HPDE6-E6E7 (cell line): ENCODE measurements at regions not wholly inside any gene's neighbourhood (a gene's known extent, or its start where the extent isn't known, plus 50 kb on each side); places are given as distances from the start of the nearest gene placed in this dataset.

Experiments used
- DNase-seq: peaks from one replicate; pipeline ENCODE4 v3.0.0; 2011; ENCODE audit warnings: missing footprints; ENCODE audit errors: extremely low spot score

GRCh38 chr1:8203056-8203455 is 114.9 kb upstream of the SLC45A1 start:
- no peak for DNase-seq

- DNase-seq = peak; percentile 54
Observed at GRCh38 chr1:8202182-8202905, 115.6 kb upstream of the SLC45A1 start.

GRCh38 chr1:8201331-8201861 is 116.5 kb upstream of the SLC45A1 start:
- DNase-seq = no peak

GRCh38 chr1:8200317-8201115 is 117.4 kb upstream of the SLC45A1 start:
- DNase-seq = no peak

GRCh38 chr1:8198522-8198921 is 119.4 kb upstream of the SLC45A1 start:
- DNase-seq = no peak

- DNase-seq = peak; percentile 83
Observed at GRCh38 chr1:8197493-8198282, 120.2 kb upstream of the SLC45A1 start.

- no peak for DNase-seq
Observed at GRCh38 chr1:8194481-8195227, 123.3 kb upstream of the SLC45A1 start.

- no peak for DNase-seq
Observed at GRCh38 chr1:8193840-8194406, 124.0 kb upstream of the SLC45A1 start.

- DNase-seq = no peak
Observed at GRCh38 chr1:8191474-8191873, 126.4 kb upstream of the SLC45A1 start.

- no peak for DNase-seq
Observed at GRCh38 chr1:8189931-8190483, 127.9 kb upstream of the SLC45A1 start.

- DNase-seq = no peak
Observed at GRCh38 chr1:8185400-8185799, 132.5 kb upstream of the SLC45A1 start.

- DNase-seq = no peak
Observed at GRCh38 chr1:8184301-8184700, 133.6 kb upstream of the SLC45A1 start.

- DNase-seq = peak; percentile 81
Observed at GRCh38 chr1:8182034-8182761, 135.7 kb upstream of the SLC45A1 start.

GRCh38 chr1:8179132-8179793 is 138.7 kb upstream of the SLC45A1 start:
- DNase-seq = no peak

GRCh38 chr1:8176279-8176678 is 141.6 kb upstream of the SLC45A1 start:
- no peak for DNase-seq

- DNase-seq = no peak
Observed at GRCh38 chr1:8174807-8175206, 143.1 kb upstream of the SLC45A1 start.

GRCh38 chr1:8171751-8172464 is 145.8 kb upstream of the ERRFI1 start:
- no peak for DNase-seq

GRCh38 chr1:8170059-8170835 is 144.1 kb upstream of the ERRFI1 start:
- DNase-seq = no peak
